OCI-LY3 (cell line): ENCODE measurements at regions not wholly inside any gene's neighbourhood (a gene's known extent, or its start where the extent isn't known, plus 50 kb on each side); places are given as distances from the start of the nearest gene placed in this dataset.

Source experiments
- EZH2phosphoT487 ChIP-seq: fragments of 200-600 bp; shearing (Covaris generic); IDR thresholded peaks from 2 replicates; pipeline ENCODE4 v1.6.1; 2018; ENCODE audit warnings: antibody characterized with exemption, mixed run types, low read depth
- TF ChIP-seq, protein P1 (sequence below): fragments of 200-600, 300-600 bp; sonication (generic); IDR thresholded peaks from 2 replicates; pipeline ENCODE4 v1.5.1; 2014; ENCODE audit warnings: antibody characterized with exemption, low read length, low read depth

DNA sequence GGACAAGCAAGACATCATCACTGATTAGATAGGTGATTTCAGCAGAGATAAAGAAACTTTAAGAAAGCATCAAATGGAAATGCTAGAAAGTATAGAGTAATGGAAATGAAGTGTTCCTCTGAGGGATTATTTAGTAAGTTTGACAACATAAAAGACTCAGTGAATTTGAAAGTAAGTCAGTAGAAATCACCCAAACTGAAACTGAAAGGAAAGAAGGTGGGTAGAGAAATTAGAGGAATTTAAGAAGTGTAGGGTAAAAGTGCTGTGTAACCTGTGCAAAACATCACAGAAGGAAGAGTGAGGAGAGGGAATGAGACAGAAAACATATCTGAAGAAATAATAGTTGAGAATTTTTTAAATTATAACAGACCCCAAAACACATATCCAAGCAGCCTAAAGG lies 343.1 kb downstream of the CBLN2 start:
- TF ChIP-seq, protein P1, sequence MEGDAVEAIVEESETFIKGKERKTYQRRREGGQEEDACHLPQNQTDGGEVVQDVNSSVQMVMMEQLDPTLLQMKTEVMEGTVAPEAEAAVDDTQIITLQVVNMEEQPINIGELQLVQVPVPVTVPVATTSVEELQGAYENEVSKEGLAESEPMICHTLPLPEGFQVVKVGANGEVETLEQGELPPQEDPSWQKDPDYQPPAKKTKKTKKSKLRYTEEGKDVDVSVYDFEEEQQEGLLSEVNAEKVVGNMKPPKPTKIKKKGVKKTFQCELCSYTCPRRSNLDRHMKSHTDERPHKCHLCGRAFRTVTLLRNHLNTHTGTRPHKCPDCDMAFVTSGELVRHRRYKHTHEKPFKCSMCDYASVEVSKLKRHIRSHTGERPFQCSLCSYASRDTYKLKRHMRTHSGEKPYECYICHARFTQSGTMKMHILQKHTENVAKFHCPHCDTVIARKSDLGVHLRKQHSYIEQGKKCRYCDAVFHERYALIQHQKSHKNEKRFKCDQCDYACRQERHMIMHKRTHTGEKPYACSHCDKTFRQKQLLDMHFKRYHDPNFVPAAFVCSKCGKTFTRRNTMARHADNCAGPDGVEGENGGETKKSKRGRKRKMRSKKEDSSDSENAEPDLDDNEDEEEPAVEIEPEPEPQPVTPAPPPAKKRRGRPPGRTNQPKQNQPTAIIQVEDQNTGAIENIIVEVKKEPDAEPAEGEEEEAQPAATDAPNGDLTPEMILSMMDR: no peak
- no peak for TF ChIP-seq EZH2phosphoT487
